NCI-H1694 treated with DMSO at 0.1 percent for 48 hours (cell line): ENCODE measurements at regions not wholly inside any gene's neighbourhood (a gene's known extent, or its start where the extent isn't known, plus 50 kb on each side); places are given as distances from the start of the nearest gene placed in this dataset.
"Not testable (repeated sequence)": the region's sequence is repeated elsewhere in the genome, so short reads cannot be mapped to it uniquely, and the experiment has no call there.

Source experiments
- DNase-seq: peaks from one replicate; lab custom pipeline; 2025; lab: John Stamatoyannopoulos, UW

- DNase-seq = no peak
Observed at GRCh38 chr4:186814535-186815070, 90.9 kb upstream of the FAT1 start.

DNA sequence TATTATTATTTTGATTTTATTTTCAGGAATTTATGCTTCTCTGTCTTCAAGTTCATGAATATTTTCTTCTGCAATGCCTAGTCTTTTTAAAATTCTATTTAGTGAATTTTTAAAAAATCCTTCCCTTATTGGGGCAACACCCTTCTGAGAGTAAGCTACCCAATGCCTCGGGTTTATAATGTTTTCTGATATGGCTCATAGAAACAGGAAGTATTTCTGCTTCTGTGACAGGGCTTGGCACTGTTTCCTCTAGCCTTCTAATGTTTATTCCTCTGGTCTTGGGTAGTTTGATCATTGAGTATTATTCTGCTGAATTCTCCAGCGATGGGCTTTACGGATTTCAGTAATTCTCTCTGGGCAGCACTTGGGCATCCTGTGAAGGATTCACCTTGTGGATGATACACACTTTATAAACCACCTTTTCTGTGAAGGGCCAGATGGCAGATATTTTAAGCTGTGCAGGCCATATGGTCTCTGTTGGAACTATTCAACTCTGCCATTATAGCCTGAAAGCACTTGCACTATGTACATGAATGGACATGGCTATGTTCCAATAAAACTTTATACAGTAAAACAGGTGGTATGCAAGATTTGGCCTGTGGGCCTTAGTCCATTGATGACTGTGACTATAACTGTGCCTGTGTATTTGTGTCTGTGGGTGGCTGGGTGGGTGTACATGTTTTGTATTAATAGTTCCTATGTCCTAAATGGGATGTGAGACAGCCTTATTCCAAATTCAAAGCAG, 95.9 kb upstream of the FAT1 start:
- DNase-seq = peak; percentile 52

- peak; percentile 61 for DNase-seq
Observed at GRCh38 chr4:186820391-186820891, 96.8 kb upstream of the FAT1 start.

DNA sequence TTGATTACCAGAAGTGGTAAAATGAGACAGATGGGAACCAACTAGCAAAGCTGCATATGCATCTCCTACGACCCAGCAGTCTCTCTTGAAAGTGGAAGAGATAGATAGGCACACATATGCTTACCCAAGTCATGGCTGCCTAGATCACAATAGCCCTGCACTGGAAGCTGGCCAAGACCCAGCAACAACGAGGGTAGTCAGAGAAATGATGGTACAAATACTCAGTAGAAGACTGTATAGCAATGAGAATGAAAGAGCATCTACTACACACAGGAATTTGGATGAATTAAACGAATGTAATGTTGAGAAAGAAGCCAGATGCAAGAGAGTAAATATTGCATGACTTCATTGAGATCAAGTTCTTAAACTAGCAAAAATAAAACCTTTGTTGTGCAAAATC, 100.3 kb upstream of the FAT1 start:
- DNase-seq = peak; percentile 15

DNA sequence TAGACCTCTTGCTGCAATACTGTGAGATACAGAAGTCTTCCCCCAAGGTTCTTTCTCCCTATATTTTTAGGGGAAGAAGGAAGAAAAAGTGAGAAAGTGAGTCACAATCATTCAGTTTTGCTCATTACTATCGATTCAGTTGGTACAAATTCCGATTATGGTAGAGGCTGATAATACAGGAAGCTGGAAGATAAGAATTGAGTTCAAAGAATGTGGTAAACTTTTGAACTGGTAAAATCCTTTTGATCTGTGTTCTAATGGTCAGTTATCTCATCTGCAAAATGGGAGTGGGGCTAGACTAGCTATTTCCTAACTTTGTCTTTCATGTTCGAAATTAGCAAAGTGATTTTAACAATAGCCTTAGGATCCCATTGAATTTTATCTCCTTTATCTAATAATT, 101.4 kb upstream of the FAT1 start:
- no peak for DNase-seq

DNA sequence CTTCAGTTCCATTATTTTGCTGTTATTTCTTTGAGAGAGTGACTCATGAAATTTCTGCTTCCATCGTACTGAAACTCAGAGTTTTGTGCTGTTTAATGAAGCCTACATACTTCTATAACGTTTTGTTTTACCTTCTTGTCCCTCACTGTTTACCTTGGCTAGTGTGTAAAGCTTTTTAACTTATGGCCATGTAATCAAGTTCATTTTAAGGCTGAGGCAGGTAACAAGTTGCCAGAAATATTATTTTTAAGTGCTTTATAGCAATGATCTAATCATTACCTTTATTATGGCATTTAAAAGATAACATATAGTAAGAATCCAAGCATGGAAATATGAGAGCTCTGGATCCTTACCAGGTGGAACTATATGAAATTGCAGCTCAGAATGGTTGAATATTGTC, 102.3 kb upstream of the FAT1 start:
- no peak for DNase-seq

DNA sequence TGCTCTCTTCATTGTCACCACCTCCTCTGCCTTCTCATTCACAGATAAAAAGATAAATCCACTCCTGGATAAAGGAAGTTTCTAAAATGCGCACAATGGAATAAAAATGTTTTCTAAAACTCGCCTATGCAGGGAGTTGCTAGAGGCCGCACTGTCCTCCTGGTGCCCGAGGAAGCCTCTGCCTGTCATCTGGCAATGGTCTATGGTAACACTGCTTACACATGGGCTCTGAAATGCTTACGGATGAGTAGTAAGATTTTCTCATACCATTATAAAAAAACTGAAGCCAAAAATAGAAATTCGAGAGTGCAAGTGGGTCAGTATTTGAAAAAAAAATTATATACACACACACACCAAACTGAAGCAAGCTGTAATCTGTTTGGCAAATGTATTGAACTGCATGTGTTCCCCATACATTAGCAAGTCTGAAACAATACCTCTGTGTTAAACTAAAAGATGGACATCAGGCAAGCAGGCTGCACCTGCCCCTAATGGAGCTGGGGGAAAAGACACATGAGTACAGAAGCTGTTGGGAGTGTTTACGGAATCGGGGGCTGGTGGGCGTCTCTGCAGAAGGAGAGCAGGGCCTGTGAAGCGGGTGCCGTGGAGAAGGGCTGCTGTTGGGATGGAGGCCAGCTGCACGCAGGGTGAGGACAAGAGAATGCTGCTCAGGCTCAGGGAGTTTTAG, 103.3 kb upstream of the FAT1 start:
- DNase-seq = no peak

DNA sequence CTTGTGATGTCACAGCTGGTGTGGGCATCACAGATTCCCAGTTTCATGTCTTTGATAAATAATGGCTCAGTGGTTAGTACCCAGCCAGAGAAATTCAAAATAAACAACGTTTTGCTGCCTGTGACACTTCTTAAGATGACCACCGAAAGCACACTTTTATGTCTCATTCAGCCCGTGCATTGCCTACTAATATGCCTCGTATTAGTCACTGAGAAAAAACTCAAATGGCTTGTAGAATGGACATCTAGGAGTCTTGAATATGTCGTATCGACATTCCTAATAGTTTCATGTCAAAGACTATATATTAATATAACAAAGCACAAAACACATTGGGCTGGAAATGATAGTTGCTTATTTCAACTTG, 103.9 kb upstream of the FAT1 start:
- DNase-seq = no peak

GRCh38 chr4:186829097-186829496, 105.4 kb upstream of the FAT1 start:
- no peak for DNase-seq

GRCh38 chr4:186829740-186830449, 106.2 kb upstream of the FAT1 start:
- no peak for DNase-seq

GRCh38 chr4:186831574-186831973, 107.9 kb upstream of the FAT1 start:
- DNase-seq = no peak

GRCh38 chr4:186832906-186833305, 109.2 kb upstream of the FAT1 start:
- no peak for DNase-seq

GRCh38 chr4:186837463-186837862, 113.8 kb upstream of the FAT1 start:
- not testable (repeated sequence) for DNase-seq

GRCh38 chr4:186838295-186838694, 114.6 kb upstream of the FAT1 start:
- DNase-seq = no peak

DNA sequence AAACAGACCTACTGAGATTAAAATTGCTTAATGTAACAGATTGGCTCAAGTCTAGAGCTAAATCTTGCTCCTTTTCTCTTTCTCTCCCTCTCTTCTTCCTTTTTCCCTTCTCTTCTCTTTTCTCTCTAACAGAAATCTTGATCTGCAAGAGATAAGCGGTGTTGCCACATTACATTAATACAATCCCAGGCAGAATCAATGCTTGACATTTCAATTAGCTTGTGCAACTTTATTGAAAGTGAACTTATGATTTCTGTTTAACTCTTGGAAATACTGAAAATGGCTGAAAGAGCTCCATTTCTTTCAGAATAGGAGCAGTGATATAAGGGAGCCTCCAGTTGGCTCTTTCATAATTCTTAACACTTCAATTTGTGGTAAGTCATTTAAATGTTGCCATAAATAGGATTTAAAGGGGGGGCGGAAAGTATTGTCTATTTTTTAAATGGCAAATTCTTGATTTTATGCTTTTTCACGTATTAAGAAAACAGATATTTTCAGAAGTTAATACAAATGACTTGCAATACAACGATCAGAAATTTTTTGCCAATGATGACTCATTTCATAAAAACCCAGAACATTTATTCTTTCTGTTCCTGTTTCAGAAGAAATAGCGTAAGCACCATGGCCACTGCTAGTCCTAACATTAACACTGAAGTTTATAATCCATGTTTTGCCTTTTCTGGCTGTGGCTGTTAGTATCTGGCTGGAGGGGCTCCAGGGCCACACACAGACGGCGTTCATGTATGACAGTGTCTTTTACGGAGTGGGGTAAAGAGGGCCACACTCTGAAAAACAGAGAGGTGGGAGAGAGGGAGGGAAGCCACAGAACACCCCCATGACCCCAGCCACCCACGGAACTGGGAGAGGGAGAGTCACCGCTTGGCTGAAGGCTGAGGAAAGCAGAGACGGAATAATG, 115.7 kb upstream of the FAT1 start:
- DNase-seq = no peak

- no peak for DNase-seq
Observed at GRCh38 chr4:186840222-186840701, 116.6 kb upstream of the FAT1 start.

DNA sequence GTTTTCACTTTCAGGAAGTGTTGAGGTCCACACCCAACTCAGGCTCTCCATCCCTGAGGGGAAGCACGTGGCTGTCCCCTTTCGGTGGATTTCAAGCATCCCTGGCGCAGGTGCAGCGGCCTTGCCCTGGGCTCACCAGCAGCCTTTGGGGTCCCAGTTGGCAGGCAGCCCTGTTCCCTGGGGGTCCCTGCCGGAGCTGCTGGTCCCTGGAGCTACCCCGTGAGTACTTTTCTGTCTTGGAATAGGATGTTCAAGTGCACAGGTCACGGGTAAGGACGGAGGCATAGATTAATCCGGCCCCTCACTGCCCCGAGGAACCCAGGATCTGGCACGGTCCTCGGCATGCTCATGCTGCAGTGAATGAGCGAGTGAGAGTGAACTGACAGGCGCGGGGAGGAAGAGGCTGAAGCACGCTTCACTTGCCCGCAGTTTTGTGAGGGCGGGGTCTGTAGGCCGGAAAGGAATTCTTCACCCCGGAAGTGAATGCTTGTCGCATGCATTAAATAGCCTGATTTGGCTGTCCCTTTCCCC, 117.2 kb upstream of the FAT1 start:
- no peak for DNase-seq

- DNase-seq = no peak
Observed at GRCh38 chr4:186844059-186844681, 120.5 kb upstream of the FAT1 start.

GRCh38 chr4:186845137-186845842, 121.6 kb upstream of the FAT1 start:
- no peak for DNase-seq

DNA sequence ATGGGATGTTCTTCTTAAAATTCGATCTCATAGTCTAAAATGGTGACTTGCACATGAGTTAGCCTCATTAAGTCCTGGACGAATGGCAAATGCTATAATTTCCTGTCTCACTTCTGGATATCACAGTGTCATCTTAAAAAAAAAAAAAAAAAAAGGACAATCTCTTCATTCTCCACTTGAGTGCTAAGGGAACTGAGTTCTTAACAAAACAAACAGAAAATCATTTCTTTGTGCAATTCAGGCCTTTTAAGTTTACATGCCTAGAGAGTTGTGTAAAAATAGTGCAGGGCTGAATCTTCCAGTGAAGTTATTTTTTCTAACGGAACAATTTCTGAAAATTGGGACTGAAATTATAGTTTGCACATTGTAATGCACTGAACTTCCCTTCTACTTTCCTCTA, 122.8 kb upstream of the FAT1 start:
- DNase-seq = no peak
